PC-3 (cell line): ENCODE measurements at regions not wholly inside any gene's neighbourhood (a gene's known extent, or its start where the extent isn't known, plus 50 kb on each side); places are given as distances from the start of the nearest gene placed in this dataset.

Source experiments
- ATAC-seq: fragments of 200-7000 bp; cut with Tn5 transposase; 2 replicates; pipeline ENCODE4 v1.9.1; 2020; ENCODE audit warnings: mild to moderate bottlenecking, moderate library complexity
- BruUV-seq: library from RNA; stranded (reverse); fragments of 400-500 nt; replicated peaks from 2 replicates; lab custom pipeline; 2021; lab: Mats Ljungman, UMichigan
- CTCF ChIA-PET: fragments of 300-600 bp; sonication (Branson Sonifier 250); formaldehyde crosslinking; loops from one replicate; lab custom pipeline; 2022; ENCODE audit warnings: antibody characterized with exemption; lab: Charles Lee
- POLR2A ChIA-PET: fragments of 300-600 bp; sonication (Branson Sonifier 250); formaldehyde crosslinking; loops from one replicate; lab custom pipeline; 2022; ENCODE audit warnings: antibody characterized with exemption; ENCODE audit not compliant: unreplicated experiment; lab: Charles Lee
- DNase-seq: peaks from one replicate; pipeline ENCODE4 v3.0.0-alpha.2; 2015
- H2AFZ ChIP-seq: fragments of 300-600 bp; sonication (generic); 2 replicates; pipeline ENCODE4 v1.6.0; 2016; ENCODE audit warnings: antibody characterized with exemption, low read length
- H3F3A ChIP-seq: fragments of 300-600 bp; sonication (generic); one replicate; pipeline ENCODE4 v1.6.0; 2017; ENCODE audit warnings: antibody characterized with exemption, low read length, control low read depth, mild to moderate bottlenecking; ENCODE audit not compliant: unreplicated experiment
- H3K27ac ChIP-seq: fragments of 300-600 bp; sonication (generic); 2 replicates; pipeline ENCODE4 v1.5.1; 2016; ENCODE audit warnings: mild to moderate bottlenecking, low read length
- H3K27me3 ChIP-seq: fragments of 300-600 bp; sonication (generic); 2 replicates; pipeline ENCODE4 v1.6.1; 2016; ENCODE audit warnings: low read length, mixed read lengths
- H3K36me3 ChIP-seq: fragments of 300-600 bp; sonication (generic); 2 replicates; pipeline ENCODE4 v1.6.1; 2016; ENCODE audit warnings: low read depth, mixed run types, low read length, mixed read lengths
- H3K4me1 ChIP-seq: fragments of 300-600 bp; sonication (generic); 2 replicates; pipeline ENCODE4 v1.5.1; 2016; ENCODE audit warnings: low read length; ENCODE audit not compliant: insufficient read depth
- H3K4me2 ChIP-seq: fragments of 300-600 bp; sonication (generic); 2 replicates; pipeline ENCODE4 v1.6.0; 2016; ENCODE audit warnings: low read length
- H3K4me3 ChIP-seq: fragments of 300-600 bp; sonication (generic); 2 replicates; pipeline ENCODE4 v1.5.1; 2016; ENCODE audit warnings: mild to moderate bottlenecking, low read length, mixed read lengths
- H3K79me2 ChIP-seq: fragments of 300-600 bp; sonication (generic); 2 replicates; pipeline ENCODE4 v1.6.1; 2017; ENCODE audit warnings: low read length, mixed read lengths
- H3K9ac ChIP-seq: fragments of 300-600 bp; sonication (generic); 2 replicates; pipeline ENCODE4 v1.6.0; 2016; ENCODE audit warnings: mild to moderate bottlenecking, low read length
- H3K9me2 ChIP-seq: fragments of 300-600 bp; sonication (generic); replicated peaks from 2 replicates; pipeline ENCODE4 v1.6.1; 2016; ENCODE audit warnings: mixed run types, low read length, mixed read lengths
- H3K9me3 ChIP-seq: fragments of 300-600 bp; sonication (generic); 2 replicates; pipeline ENCODE4 v1.6.1; 2016; ENCODE audit warnings: low read length, mixed read lengths
- H4K20me1 ChIP-seq: fragments of 300-600 bp; sonication (generic); 2 replicates; pipeline ENCODE4 v1.6.1; 2016; ENCODE audit warnings: low read length, mixed read lengths
- CTCF ChIP-seq: fragments of 300-600 bp; sonication (generic); conservative IDR thresholded peaks from 2 replicates; pipeline ENCODE4 v1.5.1; 2017; ENCODE audit warnings: antibody characterized with exemption, low read depth, mild to moderate bottlenecking, low read length
- EZH2 ChIP-seq: fragments of 300-600 bp; sonication (generic); IDR thresholded peaks from one replicate; pipeline ENCODE4 v1.6.1; 2017; ENCODE audit warnings: antibody characterized with exemption, mild to moderate bottlenecking, low read length; ENCODE audit not compliant: unreplicated experiment
- EZH2phosphoT487 ChIP-seq: fragments of 300-600 bp; sonication (generic); IDR thresholded peaks from 2 replicates; pipeline ENCODE4 v1.6.1; 2018; ENCODE audit warnings: mild to moderate bottlenecking, antibody characterized with exemption, low read length, borderline replicate concordance
- intact Hi-C: fragments of 100-400 bp; cut with micrococcal nuclease; formaldehyde crosslinking; loops from 2 replicates; pipeline ENCODE4 v1.9.0; 2023

GRCh38 chrX:140346729-140347128, 158.1 kb downstream of the SOX3 start:
- no peaks in the 10 kb centered on the region for H3K9me2 ChIP-seq
- H3K4me1 ChIP-seq, result no peaks in the 10 kb centered on the region
- no peaks in the 10 kb centered on the region for H3K9me3 ChIP-seq
- TF ChIP-seq EZH2, result no peak
- no peak for TF ChIP-seq CTCF
- no peak for TF ChIP-seq EZH2phosphoT487
- no TSS peak for BruUV-seq
- no peak overlapping the region for H2AFZ ChIP-seq
- H3K4me3 ChIP-seq, result no peak overlapping the region
- DNase-seq (no peak), ATAC-seq (no peak)
- no peak overlapping the region for H3K27ac ChIP-seq
- intact Hi-C loops, result no loop called here
- H3K4me2 ChIP-seq, result no peak overlapping the region
- H4K20me1 ChIP-seq, result no peaks in the 10 kb centered on the region
- no peaks in the 10 kb centered on the region for H3K36me3 ChIP-seq
- ChIA-PET POLR2A (no interaction called here), CTCF (no interaction called here)
- H3K9ac ChIP-seq, result no peak overlapping the region
- H3F3A ChIP-seq, result no peaks in the 10 kb centered on the region
- H3K27me3 ChIP-seq, result no peaks in the 10 kb centered on the region
- H3K79me2 ChIP-seq, result no peaks in the 10 kb centered on the region

- Histone ChIP-seq H3K9ac (no peak overlapping the region), H3K4me2 (no peak overlapping the region), H3K27ac (no peak overlapping the region), H3F3A (no peaks in the 10 kb centered on the region), H3K36me3 (no peaks in the 10 kb centered on the region), H3K27me3 (no peaks in the 10 kb centered on the region), H3K4me1 (no peaks in the 10 kb centered on the region), H4K20me1 (no peaks in the 10 kb centered on the region), H3K79me2 (no peaks in the 10 kb centered on the region), H3K9me3 (no peaks in the 10 kb centered on the region), H3K9me2 (no peaks in the 10 kb centered on the region), H2AFZ (no peak overlapping the region), H3K4me3 (no peak overlapping the region)
- TF ChIP-seq CTCF (no peak), EZH2 (no peak), EZH2phosphoT487 (no peak)
- intact Hi-C loops, result no loop called here
- POLR2A ChIA-PET, result no interaction called here
- BruUV-seq, result no TSS peak
- no peak for ATAC-seq
- DNase-seq, result peak; percentile 37
- CTCF ChIA-PET, result no interaction called here
Measured at GRCh38 chrX:140343226-140343868, 161.5 kb downstream of the SOX3 start.

GRCh38 chrX:140342410-140342809, 162.5 kb downstream of the SOX3 start:
- H2AFZ ChIP-seq, result no peak overlapping the region
- H3K27ac ChIP-seq, result no peak overlapping the region
- H4K20me1 ChIP-seq, result no peaks in the 10 kb centered on the region
- POLR2A ChIA-PET, result no interaction called here
- no peak for DNase-seq
- no peaks in the 10 kb centered on the region for H3K36me3 ChIP-seq
- BruUV-seq, result no TSS peak
- CTCF ChIA-PET, result no interaction called here
- H3K4me3 ChIP-seq, result no peak overlapping the region
- H3K27me3 ChIP-seq, result no peaks in the 10 kb centered on the region
- TF ChIP-seq EZH2phosphoT487 (no peak), EZH2 (no peak), CTCF (no peak)
- H3K9me2 ChIP-seq, result no peaks in the 10 kb centered on the region
- no peak overlapping the region for H3K9ac ChIP-seq
- no peaks in the 10 kb centered on the region for H3K79me2 ChIP-seq
- H3K4me1 ChIP-seq, result no peaks in the 10 kb centered on the region
- intact Hi-C loops, result no loop called here
- no peaks in the 10 kb centered on the region for H3F3A ChIP-seq
- H3K4me2 ChIP-seq, result no peak overlapping the region
- no peaks in the 10 kb centered on the region for H3K9me3 ChIP-seq
- no peak for ATAC-seq
